GM19438 (cell line): ENCODE measurements at regions not wholly inside any gene's neighbourhood (a gene's known extent, or its start where the extent isn't known, plus 50 kb on each side); places are given as distances from the start of the nearest gene placed in this dataset.

Experiments used
- ATAC-seq: cut with Tn5 transposase; IDR thresholded peaks from one replicate; pipeline ENCODE4 v1.9.1; 2021; ENCODE audit warnings: low read depth; ENCODE audit not compliant: unreplicated experiment

DNA sequence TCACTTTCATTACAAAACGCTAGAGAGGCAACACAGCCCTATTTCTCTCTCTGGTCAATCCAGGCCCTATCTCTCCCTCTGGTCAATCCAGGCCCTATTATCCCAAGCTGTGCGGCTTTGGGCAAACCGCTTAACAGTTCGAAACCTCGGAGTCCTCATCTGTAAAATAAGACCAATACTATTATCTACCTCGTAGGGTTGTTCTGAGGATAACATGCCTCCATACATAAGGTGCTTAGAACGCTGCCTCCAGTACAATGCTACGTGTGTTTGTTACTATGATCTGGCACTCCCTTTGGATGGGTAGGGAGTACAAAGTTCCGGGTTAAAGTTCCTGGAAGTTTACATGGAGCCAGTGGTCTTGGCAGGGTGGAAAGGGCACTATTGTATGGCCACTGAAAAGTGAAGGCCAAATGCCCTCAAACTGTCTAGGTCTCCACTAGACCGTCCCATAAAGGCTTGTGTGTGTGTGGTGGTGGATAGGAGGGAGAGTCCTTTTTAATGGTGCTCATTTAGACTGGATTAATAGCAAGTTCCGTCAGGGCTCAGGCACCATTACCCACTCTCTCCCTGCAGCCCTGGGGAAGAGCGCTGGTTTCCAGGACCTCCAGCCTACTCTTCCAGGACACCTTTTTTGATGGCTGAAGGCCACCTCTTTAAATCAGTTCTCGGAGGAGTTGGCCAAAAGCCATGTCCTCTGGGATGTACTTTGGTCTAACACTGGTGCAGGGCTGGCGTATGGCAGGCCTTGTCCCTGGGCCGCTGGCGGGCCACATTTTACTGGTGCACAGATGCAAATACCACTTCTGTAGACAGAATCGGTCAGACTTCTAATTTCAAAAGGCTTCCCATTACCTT is 75.6 kb upstream of the BCOR start:
- ATAC-seq = no peak

GRCh38 chrX:40172401-40173142 is 74.8 kb upstream of the BCOR start:
- ATAC-seq = no peak

- ATAC-seq = no peak
These were observed 74.0 kb upstream of the BCOR start for GRCh38 chrX:40171513-40172400.

GRCh38 chrX:40170830-40171512 is 73.2 kb upstream of the BCOR start:
- ATAC-seq = no peak

DNA sequence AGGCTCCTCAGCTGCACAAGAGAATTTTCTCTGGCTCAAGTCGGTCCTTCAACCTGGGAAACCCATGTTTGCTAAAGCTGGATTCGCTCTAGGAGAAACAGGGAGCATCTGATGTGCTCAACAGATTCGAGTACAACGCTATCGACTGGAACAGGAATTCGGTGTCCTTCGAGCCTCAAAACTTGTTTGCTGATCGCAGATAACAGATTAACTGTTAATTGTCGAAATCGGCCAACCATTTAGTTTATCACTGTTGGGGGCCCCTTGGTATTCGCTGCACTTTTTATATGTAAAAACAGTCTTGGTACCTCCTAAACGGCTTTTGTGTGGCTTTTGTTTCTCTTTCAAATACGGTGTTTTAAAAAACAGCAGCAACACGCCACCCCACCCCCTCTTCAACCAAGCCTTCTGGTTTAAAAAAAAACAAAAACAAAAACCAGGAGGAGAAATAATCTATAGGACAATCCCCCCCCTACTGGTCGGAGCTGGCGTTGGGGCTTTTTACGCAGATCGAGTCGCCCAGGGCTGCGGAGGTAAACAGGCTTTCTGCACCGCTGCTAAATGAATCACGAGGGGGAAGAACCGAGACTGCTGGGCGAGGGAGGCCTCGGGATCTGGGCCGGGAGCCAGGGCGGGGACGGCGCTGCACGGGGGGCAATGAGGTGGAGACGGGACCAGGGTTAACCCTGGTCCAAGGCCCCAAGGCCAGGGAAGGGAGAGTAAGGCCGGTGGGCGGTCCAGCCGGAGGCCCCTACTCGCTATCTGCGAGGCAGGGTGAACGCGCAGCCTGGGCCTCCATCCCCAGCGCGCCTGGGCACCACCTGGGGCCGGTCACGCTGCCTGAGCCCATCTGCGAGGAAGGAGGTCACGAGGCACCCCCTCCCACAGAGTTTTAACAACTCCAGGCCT is 71.7 kb upstream of the BCOR start:
- no peak for ATAC-seq

GRCh38 chrX:40168480-40169011 is 70.8 kb upstream of the BCOR start:
- ATAC-seq = no peak

DNA sequence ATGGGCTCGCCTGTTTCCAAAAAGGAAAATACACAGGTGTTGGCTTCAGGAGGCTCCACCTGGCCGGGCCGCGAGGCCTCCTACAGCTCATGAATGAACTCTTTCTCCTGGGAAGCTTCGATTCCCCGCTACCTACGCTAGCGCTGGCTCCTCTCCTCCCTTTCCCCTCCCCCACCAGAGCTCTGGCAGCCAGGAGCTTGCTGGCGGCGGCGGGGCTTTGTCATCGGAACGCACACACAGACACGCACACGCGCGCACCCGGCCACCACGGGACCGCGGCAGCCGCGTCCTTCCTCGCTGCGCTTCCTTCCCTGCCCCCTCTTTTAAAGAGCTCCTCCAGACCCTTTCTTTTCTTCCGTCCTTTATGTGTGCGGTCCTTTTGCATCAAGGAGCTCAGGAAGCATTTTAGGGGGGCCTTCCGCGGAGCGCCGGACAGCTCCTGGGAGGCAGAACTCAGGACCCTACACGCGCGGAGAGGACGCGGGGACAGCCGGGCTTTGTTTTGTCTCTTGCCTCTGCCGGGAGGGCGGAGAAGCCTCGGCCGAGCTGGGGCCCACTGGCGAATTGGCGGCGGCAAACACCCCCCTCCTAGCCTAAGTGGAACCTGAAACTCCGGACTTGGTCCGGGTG is 70.2 kb upstream of the BCOR start:
- no peak for ATAC-seq

DNA sequence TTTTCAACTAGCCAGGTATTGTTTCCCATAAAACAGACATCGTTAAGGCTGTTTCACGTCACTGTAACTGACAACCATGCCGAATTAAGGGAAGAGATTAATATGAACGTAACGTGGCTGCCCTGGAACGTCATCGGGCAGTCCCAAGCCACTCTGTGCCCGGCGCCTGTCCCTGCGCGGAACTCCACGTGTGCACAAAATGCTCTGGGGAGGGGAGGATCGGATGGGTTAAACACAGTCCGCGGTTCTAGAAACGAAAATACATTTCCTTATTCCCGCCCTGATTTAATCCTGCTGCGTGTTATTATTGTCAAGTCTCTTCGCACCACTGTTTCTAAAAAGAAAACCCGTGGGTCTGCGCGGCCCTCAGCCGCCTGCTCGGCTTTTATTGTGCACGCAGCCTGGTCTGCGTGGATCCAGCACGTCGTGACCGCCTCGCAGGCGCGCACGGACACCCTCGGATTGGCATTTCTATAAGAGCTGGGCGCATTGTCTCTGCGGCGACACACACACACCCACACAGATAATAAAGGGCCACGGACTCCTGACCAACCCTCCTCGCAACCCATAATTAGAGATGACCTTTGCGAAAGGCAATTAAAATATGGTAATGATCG is 69.6 kb upstream of the BCOR start:
- no peak for ATAC-seq

DNA sequence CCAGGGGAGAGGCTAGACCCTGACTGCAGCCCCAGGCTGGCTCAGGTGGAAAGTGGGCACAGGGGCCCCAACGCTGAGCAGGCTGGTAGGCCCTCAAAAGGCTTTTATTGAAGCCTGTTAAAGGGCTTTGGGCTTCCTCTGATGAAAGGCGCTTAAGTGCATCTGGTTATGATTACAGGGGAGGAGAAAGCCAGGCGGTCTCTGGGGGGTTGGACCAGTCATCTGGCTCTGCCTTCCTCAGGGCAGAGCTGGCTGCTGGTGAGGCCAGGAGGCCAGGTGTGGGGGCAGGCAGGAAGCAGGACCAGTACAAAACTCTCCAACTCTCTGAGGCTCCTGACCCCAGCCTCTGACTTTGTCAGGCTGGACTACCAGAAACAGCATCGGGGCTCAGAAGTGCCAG is 68.8 kb upstream of the BCOR start:
- ATAC-seq = no peak

- no peak for ATAC-seq
These were observed 68.1 kb upstream of the BCOR start for GRCh38 chrX:40165861-40166260.

- ATAC-seq = no peak
These were observed 67.4 kb upstream of the BCOR start for GRCh38 chrX:40165206-40165605.

- no peak for ATAC-seq
These were observed 67.0 kb upstream of the BCOR start for GRCh38 chrX:40164751-40165150.

GRCh38 chrX:40158036-40158706 is 60.4 kb upstream of the BCOR start:
- ATAC-seq = no peak

DNA sequence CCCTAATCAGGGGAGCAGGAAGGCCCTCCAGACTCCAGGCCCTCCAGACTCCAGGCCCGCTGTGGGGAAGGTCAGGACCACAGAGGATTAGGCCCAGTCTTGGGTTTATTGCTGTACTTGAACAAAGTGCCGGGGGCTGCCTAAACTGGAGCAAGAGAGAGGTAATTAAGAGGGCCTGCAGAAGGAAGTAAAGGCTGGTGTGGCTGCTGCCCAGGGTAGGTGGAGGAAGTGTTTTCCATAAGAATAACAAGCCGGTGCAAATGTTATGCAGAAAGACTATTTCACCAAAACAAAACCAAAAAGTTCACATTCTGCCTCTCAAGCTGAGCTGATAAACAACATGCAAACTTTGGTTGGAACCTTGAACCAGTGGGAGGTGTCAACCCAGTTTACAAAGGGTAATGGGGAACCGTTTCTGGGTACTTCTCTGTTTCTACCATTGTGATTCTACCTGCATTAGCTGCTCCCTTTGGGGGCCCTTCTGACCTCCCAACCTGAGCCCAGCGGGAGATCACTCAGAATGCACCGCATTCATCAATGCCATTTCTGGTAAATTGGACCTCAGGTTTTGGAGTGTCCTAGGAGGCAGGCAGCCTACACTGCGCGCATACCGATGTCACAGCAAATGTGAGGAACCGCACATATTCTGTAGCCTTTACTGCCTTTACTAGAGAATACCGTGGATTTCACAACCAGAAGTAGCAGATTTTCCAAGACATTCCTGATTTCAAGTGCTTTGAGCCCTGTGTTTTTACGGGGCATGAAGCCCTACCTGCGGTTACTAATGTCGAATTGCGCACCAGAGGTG is 59.7 kb upstream of the BCOR start:
- no peak for ATAC-seq

DNA sequence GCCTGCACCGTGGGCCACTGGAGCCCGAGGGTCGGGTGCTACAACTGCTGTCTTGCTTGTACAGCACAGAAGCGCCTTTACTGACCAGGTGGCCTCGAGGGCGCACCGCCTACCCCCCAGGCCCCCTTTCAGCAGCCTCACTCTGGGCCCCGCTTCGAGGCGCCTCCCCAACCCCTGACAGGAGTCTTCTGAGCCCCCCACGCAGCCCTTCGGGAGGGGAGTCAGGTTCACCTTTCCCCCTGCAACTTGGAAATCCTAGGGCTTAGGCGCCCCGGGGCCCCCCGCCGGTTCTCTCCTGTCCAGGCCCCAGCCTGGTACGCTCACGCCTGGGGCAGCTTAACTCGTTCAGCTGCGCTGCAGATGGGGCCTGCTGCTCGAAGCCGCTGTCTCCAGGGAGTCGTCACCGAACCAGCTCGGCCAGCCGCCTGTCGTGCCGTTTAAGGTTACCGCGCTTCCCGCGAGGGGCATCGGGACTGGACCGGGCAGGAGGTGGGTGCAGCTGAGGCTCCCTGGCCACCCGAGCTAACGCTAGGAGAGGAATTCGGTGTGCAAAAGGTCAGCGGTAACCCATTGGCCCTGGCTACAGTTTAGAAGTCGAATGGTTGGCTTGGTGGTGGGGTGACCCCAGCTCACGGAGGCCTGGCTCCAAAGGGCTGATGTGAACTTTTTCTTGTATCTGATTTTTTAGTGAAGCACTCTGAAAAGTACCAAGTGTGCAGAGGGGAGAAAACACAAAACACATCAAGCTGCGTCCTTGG is 58.9 kb upstream of the BCOR start:
- no peak for ATAC-seq
